ENCODE measurements at regions not wholly inside any gene's neighbourhood (a gene's known extent, or its start where the extent isn't known, plus 50 kb on each side); places are given as distances from the start of the nearest gene placed in this dataset.

GRCh38 chr1:189811960-189812359, 665.7 kb downstream of the BRINP3 start:
- Mint-ChIP-seq H3K4me3 (no peak overlapping the region), H3K27me3 (ENCODE audit: low read depth) (no peaks in the 10 kb centered on the region), H3K9me3 (ENCODE audit: insufficient read depth) (no peaks in the 10 kb centered on the region), H3K36me3 (ENCODE audit: low read depth) (no peaks in the 10 kb centered on the region), H3K27ac (no peak overlapping the region), H3K4me1 (ENCODE audit: low read depth) (no peaks in the 10 kb centered on the region)
- DNase-seq (no peak), ATAC-seq (no peak)
- ChIA-PET POLR2A (no interaction called here), CTCF (no interaction called here)

- Mint-ChIP-seq H3K4me1 (ENCODE audit: low read depth) (no peaks in the 10 kb centered on the region), H3K36me3 (ENCODE audit: low read depth) (no peaks in the 10 kb centered on the region), H3K9me3 (ENCODE audit: insufficient read depth) (peaks cover 4% of the 10 kb centered on the region), H3K27ac (no peak overlapping the region), H3K4me3 (no peak overlapping the region), H3K27me3 (ENCODE audit: low read depth) (no peaks in the 10 kb centered on the region)
- no peak for DNase-seq
- POLR2A ChIA-PET, result no interaction called here
- ATAC-seq, result no peak
- CTCF ChIA-PET, result no interaction called here
Measured at GRCh38 chr1:189816558-189816957, 661.1 kb downstream of the BRINP3 start.

- Mint-ChIP-seq H3K4me1 (ENCODE audit: low read depth) (no peaks in the 10 kb centered on the region), H3K27me3 (ENCODE audit: low read depth) (no peaks in the 10 kb centered on the region), H3K9me3 (ENCODE audit: insufficient read depth) (peaks cover 7% of the 10 kb centered on the region), H3K36me3 (ENCODE audit: low read depth) (no peaks in the 10 kb centered on the region), H3K4me3 (no peak overlapping the region), H3K27ac (no peak overlapping the region)
- ATAC-seq (no peak), DNase-seq (no peak)
- ChIA-PET CTCF (no interaction called here), POLR2A (no interaction called here)
Measured at GRCh38 chr1:189819751-189820150, 657.9 kb downstream of the BRINP3 start.

GRCh38 chr1:189821833-189822232, 655.8 kb downstream of the BRINP3 start:
- no peak for ATAC-seq
- ChIA-PET CTCF (no interaction called here), POLR2A (no interaction called here)
- Mint-ChIP-seq H3K4me1 (ENCODE audit: low read depth) (no peaks in the 10 kb centered on the region), H3K27ac (no peak overlapping the region), H3K9me3 (ENCODE audit: insufficient read depth) (peaks cover 10% of the 10 kb centered on the region), H3K4me3 (no peak overlapping the region), H3K36me3 (ENCODE audit: low read depth) (no peaks in the 10 kb centered on the region), H3K27me3 (ENCODE audit: low read depth) (no peaks in the 10 kb centered on the region)
- no peak for DNase-seq

GRCh38 chr1:189834813-189835212, 642.9 kb downstream of the BRINP3 start:
- ChIA-PET CTCF (no interaction called here), POLR2A (no interaction called here)
- Mint-ChIP-seq H3K27me3 (ENCODE audit: low read depth) (no peaks in the 10 kb centered on the region), H3K9me3 (ENCODE audit: insufficient read depth) (no peaks in the 10 kb centered on the region), H3K36me3 (ENCODE audit: low read depth) (no peaks in the 10 kb centered on the region), H3K4me1 (ENCODE audit: low read depth) (no peaks in the 10 kb centered on the region), H3K27ac (no peak overlapping the region), H3K4me3 (no peak overlapping the region)
- DNase-seq (no peak), ATAC-seq (no peak)

- Mint-ChIP-seq H3K36me3 (ENCODE audit: low read depth) (no peaks in the 10 kb centered on the region), H3K27me3 (ENCODE audit: low read depth) (no peaks in the 10 kb centered on the region), H3K4me3 (no peak overlapping the region), H3K9me3 (ENCODE audit: insufficient read depth) (peaks cover 11% of the 10 kb centered on the region), H3K4me1 (ENCODE audit: low read depth) (no peaks in the 10 kb centered on the region), H3K27ac (no peak overlapping the region)
- ATAC-seq, result no peak
- POLR2A ChIA-PET, result no interaction called here
- no peak for DNase-seq
- CTCF ChIA-PET, result interaction anchor here (1.3 kb wide), 1 partner anchor 12 kb away, joined by 3 read pairs; no protein-coding TSS in a partner anchor
Measured at GRCh38 chr1:189847613-189848012, 630.1 kb downstream of the BRINP3 start.

- no peak overlapping the region for H3K4me3 Mint-ChIP-seq
- H3K27ac Mint-ChIP-seq, result no peak overlapping the region
- POLR2A ChIA-PET, result no interaction called here
- ATAC-seq (no peak), DNase-seq (no peak)
- CTCF ChIA-PET, result no interaction called here
- H3K36me3 Mint-ChIP-seq (ENCODE audit: low read depth), result no peaks in the 10 kb centered on the region
- H3K4me1 Mint-ChIP-seq (ENCODE audit: low read depth), result no peaks in the 10 kb centered on the region
- H3K27me3 Mint-ChIP-seq (ENCODE audit: low read depth), result no peaks in the 10 kb centered on the region
- peaks cover 13% of the 10 kb centered on the region for H3K9me3 Mint-ChIP-seq (ENCODE audit: insufficient read depth)
Measured at GRCh38 chr1:189851806-189852367, 625.8 kb downstream of the BRINP3 start.

GRCh38 chr1:189859385-189859977, 618.2 kb downstream of the BRINP3 start:
- no peaks in the 10 kb centered on the region for H3K4me1 Mint-ChIP-seq (ENCODE audit: low read depth)
- DNase-seq (peak; percentile 28), ATAC-seq (no peak)
- no peak overlapping the region for H3K4me3 Mint-ChIP-seq
- peaks cover 13% of the 10 kb centered on the region for H3K9me3 Mint-ChIP-seq (ENCODE audit: insufficient read depth)
- H3K36me3 Mint-ChIP-seq (ENCODE audit: low read depth), result no peaks in the 10 kb centered on the region
- no peak overlapping the region for H3K27ac Mint-ChIP-seq
- no peaks in the 10 kb centered on the region for H3K27me3 Mint-ChIP-seq (ENCODE audit: low read depth)
- ChIA-PET CTCF (interaction anchor here (0.8 kb wide), 1 partner anchor 13 kb away, joined by 3 read pairs; no protein-coding TSS in a partner anchor), POLR2A (no interaction called here)

GRCh38 chr1:189866606-189867005, 611.1 kb downstream of the BRINP3 start:
- no peak for ATAC-seq
- Mint-ChIP-seq H3K4me3 (no peak overlapping the region), H3K27ac (no peak overlapping the region), H3K27me3 (ENCODE audit: low read depth) (no peaks in the 10 kb centered on the region), H3K9me3 (ENCODE audit: insufficient read depth) (no peaks in the 10 kb centered on the region), H3K4me1 (ENCODE audit: low read depth) (no peaks in the 10 kb centered on the region), H3K36me3 (ENCODE audit: low read depth) (no peaks in the 10 kb centered on the region)
- no peak for DNase-seq
- CTCF ChIA-PET, result no interaction called here
- POLR2A ChIA-PET, result no interaction called here

- no peaks in the 10 kb centered on the region for H3K9me3 Mint-ChIP-seq (ENCODE audit: insufficient read depth)
- no peak for ATAC-seq
- no peak for DNase-seq
- no peaks in the 10 kb centered on the region for H3K27me3 Mint-ChIP-seq (ENCODE audit: low read depth)
- no peaks in the 10 kb centered on the region for H3K36me3 Mint-ChIP-seq (ENCODE audit: low read depth)
- no peak overlapping the region for H3K4me3 Mint-ChIP-seq
- CTCF ChIA-PET, result no interaction called here
- no peak overlapping the region for H3K27ac Mint-ChIP-seq
- no peaks in the 10 kb centered on the region for H3K4me1 Mint-ChIP-seq (ENCODE audit: low read depth)
- POLR2A ChIA-PET, result no interaction called here
Measured at GRCh38 chr1:189868021-189868420, 609.6 kb downstream of the BRINP3 start.

- H3K27me3 Mint-ChIP-seq (ENCODE audit: low read depth), result no peaks in the 10 kb centered on the region
- H3K9me3 Mint-ChIP-seq (ENCODE audit: insufficient read depth), result peaks cover 3% of the 10 kb centered on the region
- H3K4me3 Mint-ChIP-seq, result no peak overlapping the region
- no peaks in the 10 kb centered on the region for H3K36me3 Mint-ChIP-seq (ENCODE audit: low read depth)
- ATAC-seq, result no peak
- no peak for DNase-seq
- H3K27ac Mint-ChIP-seq, result no peak overlapping the region
- CTCF ChIA-PET, result no interaction called here
- POLR2A ChIA-PET, result no interaction called here
- no peaks in the 10 kb centered on the region for H3K4me1 Mint-ChIP-seq (ENCODE audit: low read depth)
Measured at GRCh38 chr1:189874715-189875435, 602.8 kb downstream of the BRINP3 start.

GRCh38 chr1:189880135-189880534, 597.5 kb downstream of the BRINP3 start:
- peaks cover 6% of the 10 kb centered on the region for H3K9me3 Mint-ChIP-seq (ENCODE audit: insufficient read depth)
- H3K36me3 Mint-ChIP-seq (ENCODE audit: low read depth), result no peaks in the 10 kb centered on the region
- ChIA-PET POLR2A (no interaction called here), CTCF (no interaction called here)
- DNase-seq (no peak), ATAC-seq (no peak)
- H3K4me1 Mint-ChIP-seq (ENCODE audit: low read depth), result no peaks in the 10 kb centered on the region
- no peaks in the 10 kb centered on the region for H3K27me3 Mint-ChIP-seq (ENCODE audit: low read depth)
- no peak overlapping the region for H3K27ac Mint-ChIP-seq
- H3K4me3 Mint-ChIP-seq, result no peak overlapping the region
